NB4 (cell line): ENCODE measurements at regions not wholly inside any gene's neighbourhood (a gene's known extent, or its start where the extent isn't known, plus 50 kb on each side); places are given as distances from the start of the nearest gene placed in this dataset.

ENCODE experiments used
- POLR2A ChIP-seq: IDR thresholded peaks from 2 replicates; pipeline ENCODE4 v1.6.1; 2011; ENCODE audit warnings: mild to moderate bottlenecking; ENCODE audit not compliant: insufficient read length; ENCODE audit errors: extremely low read depth
- TF ChIP-seq, protein P1 (sequence below): IDR thresholded peaks from one replicate; pipeline ENCODE4 v1.5.1; 2012; ENCODE audit warnings: low read depth, low read length

DNA sequence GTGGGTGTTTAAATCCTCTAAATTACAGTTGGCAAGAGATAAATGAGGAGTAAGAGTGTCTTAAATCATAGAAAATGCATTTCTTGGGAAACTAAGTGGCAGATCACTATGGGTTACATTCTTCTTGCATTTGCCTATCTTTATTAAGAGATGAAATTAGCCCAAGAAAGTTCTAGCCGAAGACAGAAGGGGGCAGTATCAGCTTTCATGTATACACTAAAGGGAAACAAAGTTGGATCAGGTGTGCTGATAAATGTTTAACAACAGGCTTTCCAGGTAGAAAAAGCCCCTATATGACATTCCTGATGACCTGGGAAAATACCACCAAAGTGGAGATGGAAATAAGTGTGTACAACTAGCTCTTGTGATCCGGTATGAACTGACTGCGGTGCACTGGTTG, 81.9 kb upstream of the TLR4 start:
- TF ChIP-seq, protein P1, sequence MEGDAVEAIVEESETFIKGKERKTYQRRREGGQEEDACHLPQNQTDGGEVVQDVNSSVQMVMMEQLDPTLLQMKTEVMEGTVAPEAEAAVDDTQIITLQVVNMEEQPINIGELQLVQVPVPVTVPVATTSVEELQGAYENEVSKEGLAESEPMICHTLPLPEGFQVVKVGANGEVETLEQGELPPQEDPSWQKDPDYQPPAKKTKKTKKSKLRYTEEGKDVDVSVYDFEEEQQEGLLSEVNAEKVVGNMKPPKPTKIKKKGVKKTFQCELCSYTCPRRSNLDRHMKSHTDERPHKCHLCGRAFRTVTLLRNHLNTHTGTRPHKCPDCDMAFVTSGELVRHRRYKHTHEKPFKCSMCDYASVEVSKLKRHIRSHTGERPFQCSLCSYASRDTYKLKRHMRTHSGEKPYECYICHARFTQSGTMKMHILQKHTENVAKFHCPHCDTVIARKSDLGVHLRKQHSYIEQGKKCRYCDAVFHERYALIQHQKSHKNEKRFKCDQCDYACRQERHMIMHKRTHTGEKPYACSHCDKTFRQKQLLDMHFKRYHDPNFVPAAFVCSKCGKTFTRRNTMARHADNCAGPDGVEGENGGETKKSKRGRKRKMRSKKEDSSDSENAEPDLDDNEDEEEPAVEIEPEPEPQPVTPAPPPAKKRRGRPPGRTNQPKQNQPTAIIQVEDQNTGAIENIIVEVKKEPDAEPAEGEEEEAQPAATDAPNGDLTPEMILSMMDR: peak; percentile 24
- no peak for TF ChIP-seq POLR2A
